GM13976 (cell line): ENCODE measurements at regions not wholly inside any gene's neighbourhood (a gene's known extent, or its start where the extent isn't known, plus 50 kb on each side); places are given as distances from the start of the nearest gene placed in this dataset.
"Not testable (repeated sequence)": the region's sequence is repeated elsewhere in the genome, so short reads cannot be mapped to it uniquely, and the experiment has no call there.

ENCODE experiments used
- DNase-seq: peaks from one replicate; pipeline ENCODE4 v3.0.0; 2012; ENCODE audit warnings: low spot score
- CTCF ChIP-seq: IDR thresholded peaks from 2 replicates; pipeline ENCODE4 v1.5.1; 2012; ENCODE audit warnings: borderline replicate concordance, mild to moderate bottlenecking; ENCODE audit not compliant: insufficient read depth; ENCODE audit errors: extremely low read depth, missing control alignments, control extremely low read depth
- in situ Hi-C: fragments of 300-500 bp; cut with MboI; formaldehyde crosslinking; loops from one replicate; pipeline ENCODE4 v1.12.0; 2022; ENCODE audit warnings: low sequenced_read_pairs, mixed read lengths, inconsistent platforms; ENCODE audit not compliant: unreplicated experiment

- no peak for TF ChIP-seq CTCF
- in situ Hi-C loops: no loop called here
- no peak for DNase-seq
Observed at GRCh38 chr3:177713928-177714900, 516.9 kb upstream of the TBL1XR1 start.

GRCh38 chr3:177714945-177715344 lies 517.7 kb upstream of the TBL1XR1 start:
- no peak for TF ChIP-seq CTCF
- DNase-seq: no peak
- in situ Hi-C loops: no loop called here

- DNase-seq: no peak
- in situ Hi-C loops: no loop called here
- TF ChIP-seq CTCF: no peak
Observed at GRCh38 chr3:177715980-177716379, 518.7 kb upstream of the TBL1XR1 start.

GRCh38 chr3:177720927-177721326 lies 523.6 kb upstream of the TBL1XR1 start:
- DNase-seq, in situ Hi-C loops: not testable (repeated sequence)

GRCh38 chr3:177721864-177722785 lies 524.8 kb upstream of the TBL1XR1 start:
- in situ Hi-C loops: no loop called here
- DNase-seq: no peak
- TF ChIP-seq CTCF: no peak

- no peak for DNase-seq
- in situ Hi-C loops: no loop called here
- no peak for TF ChIP-seq CTCF
Observed at GRCh38 chr3:177724020-177724638, 526.8 kb upstream of the TBL1XR1 start.
